ENCODE measurements at regions not wholly inside any gene's neighbourhood (a gene's known extent, or its start where the extent isn't known, plus 50 kb on each side); places are given as distances from the start of the nearest gene placed in this dataset.

DNA sequence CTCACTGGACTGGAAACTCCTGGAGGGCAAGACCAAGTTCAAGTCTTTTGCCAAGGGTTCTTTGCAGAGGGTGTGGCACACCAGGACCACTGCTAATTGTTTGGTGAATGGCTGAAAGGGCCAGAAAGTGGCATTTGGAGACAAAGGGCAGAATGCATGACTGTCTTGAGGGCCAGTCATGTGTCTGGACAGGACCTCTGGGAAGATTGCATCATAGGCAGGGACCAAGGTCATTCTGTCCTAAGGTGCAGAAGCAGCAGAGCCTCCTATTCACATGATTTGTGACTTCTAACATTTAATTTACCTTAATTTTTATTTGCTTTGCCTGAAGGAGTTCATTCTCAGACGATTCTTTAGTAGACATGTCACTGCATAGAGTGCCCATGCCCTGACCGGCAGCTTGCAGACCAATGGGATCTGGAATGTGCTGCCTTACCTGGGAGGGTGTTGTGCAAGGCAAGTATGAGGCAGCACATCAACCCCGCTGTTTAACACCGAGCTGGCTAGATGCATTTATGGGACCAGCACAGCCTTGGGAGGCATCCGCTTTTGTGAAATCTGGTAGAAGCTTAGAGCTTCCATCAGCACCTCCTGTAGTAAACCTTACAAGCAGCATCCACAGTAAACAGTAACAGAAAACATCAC, 62.3 kb upstream of the MAF start:
- DNase-seq = no peak

GRCh38 chr16:79662122-79662521, 61.6 kb upstream of the MAF start:
- DNase-seq = no peak

- no peak for DNase-seq
Observed at GRCh38 chr16:79661578-79661977, 61.0 kb upstream of the MAF start.

DNA sequence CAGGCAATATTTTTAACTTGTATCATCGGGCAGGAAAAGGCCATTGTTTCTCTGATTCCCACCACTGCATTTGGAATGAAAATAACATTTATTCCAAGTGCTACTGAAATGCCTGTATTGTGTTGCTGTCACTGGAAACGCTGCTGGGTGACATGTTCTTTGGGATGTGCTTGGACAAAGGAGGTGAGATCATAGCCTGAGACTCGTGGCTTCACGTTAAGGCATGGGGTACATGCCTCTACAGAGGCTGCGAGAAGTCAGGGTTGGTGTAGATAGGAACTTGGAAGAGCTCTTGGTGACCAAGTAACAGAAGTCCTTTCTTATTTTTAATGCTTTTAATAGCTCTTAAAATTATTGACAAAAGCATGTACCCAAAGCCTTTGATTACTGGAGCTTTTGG, 58.8 kb upstream of the MAF start:
- DNase-seq = no peak

DNA sequence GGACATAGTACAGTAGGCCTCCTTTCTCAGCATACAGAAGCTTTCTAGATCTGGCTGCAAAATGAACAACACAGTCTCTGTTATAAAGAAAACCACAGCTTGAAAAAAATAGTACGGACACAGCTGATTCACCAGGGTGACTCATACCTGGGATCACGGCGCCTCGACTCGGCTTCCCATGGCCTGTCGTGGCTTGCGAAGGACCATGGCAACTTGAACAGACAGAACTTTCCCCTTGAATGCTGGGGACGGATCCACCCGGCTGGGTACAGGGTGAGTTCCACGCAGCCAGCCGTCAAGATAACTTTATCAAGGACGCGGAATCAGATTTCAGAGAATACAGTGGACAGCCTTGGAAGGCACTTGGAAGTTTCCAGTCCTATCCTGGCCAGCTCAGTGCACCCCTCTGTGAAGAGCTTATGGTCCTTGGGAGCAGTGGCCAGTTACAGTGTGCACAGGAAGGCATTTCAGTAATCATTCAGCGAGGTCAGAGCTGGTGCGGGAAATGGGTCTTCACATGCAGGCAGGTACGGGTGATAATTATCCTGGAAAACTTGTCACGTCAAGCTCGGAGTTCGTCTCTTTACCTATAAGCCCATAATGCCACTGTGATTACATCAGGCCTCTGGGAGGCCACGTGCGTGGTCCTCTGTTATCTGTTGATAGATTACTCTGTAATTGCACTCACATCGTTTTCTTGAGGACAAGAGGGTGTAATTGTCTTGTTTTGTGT, 57.9 kb upstream of the MAF start:
- no peak for DNase-seq

DNA sequence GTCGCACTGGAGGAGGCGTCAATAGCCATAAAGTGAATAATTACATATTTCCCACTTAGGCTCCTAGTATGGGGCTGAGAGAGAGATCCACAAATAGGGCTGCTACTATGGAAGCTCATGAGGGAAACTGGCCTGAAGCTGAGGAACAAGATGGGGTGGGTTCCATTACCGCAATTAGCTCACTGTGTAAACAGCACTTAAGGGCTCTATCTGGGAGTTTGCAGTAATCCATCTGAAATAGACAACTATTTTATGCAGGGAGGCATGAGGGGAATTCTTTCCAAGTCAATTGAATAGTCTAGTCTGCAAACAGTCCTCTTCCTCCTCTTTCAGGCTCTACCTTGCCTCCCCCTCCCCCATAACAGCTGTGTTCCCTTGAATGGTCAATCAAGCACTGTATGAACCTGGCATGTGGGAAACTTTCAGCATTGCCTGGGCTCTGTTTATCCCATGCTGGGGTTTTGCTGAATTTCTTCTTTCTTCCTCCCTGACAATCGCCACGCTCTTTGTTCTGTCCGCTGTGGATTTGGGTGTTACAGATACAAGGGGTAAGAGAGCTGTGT, 56.1 kb upstream of the MAF start:
- DNase-seq = no peak

- DNase-seq = no peak
Observed at GRCh38 chr16:79653373-79653891, 52.9 kb upstream of the MAF start.

DNA sequence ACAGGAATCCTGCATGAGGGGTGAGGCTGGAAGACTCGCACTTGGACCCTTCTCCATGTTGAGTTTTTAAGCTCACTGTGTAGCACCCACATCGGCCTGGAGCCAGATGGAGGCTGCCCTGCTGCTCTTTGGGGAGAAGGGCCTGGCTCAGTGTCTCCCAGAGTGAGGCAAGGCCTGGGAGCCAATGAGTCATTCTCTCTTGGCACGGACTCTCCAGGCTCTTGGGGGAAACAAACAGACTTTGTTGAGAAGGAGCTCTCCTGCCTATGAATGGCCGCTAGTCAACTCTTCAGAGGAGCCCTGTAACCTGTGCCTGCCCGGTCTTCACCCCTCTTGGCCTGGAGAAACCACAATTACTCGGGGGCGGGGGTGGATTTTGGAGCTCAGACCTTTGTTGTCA, 50.8 kb upstream of the MAF start:
- no peak for DNase-seq

Data from AML-193 (cell line).